Body of pancreas (tissue), 4 donors: ENCODE measurements at regions not wholly inside any gene's neighbourhood (a gene's known extent, or its start where the extent isn't known, plus 50 kb on each side); places are given as distances from the start of the nearest gene placed in this dataset.
A peak's percentile ranks its signal among the peaks of the same experiment; 100 is the strongest.
"Not testable (repeated sequence)": the region's sequence is repeated elsewhere in the genome, so short reads cannot be mapped to it uniquely, and the experiment has no call there.

Source experiments
- ATAC-seq: fragments of 150-250 bp; one replicate; pipeline ENCODE4 v1.9.1; 2016
- DNase-seq, 4 donors: peaks; one replicate each; pipeline ENCODE4 v3.0.0-alpha.2; 2019
- H3K27ac ChIP-seq, 4 donors: fragments of 200-600 bp; sonication (generic); 1 replicate in 3 of 4; 2 replicates in 1 of 4; pipeline versions ENCODE4 v1.5.1 to v1.6.1; 2016 to 2019; ENCODE audit warnings: mild to moderate bottlenecking in 1 of 4, mixed read lengths in 1 of 4, moderate library complexity in 1 of 4
- H3K27me3 ChIP-seq, 2 donors: fragments of 200-600 bp; sonication (generic); one replicate each; pipeline ENCODE4 v1.6.0; 2016; ENCODE audit warnings: mild to moderate bottlenecking in 1 of 2
- H3K36me3 ChIP-seq, 2 donors: fragments of 200-600 bp; sonication (generic); replicated peaks in 1 of 2; 2 replicates each; pipeline ENCODE4 v1.5.1; 2016; ENCODE audit warnings: low read depth in 2 of 2; ENCODE audit not compliant: insufficient read depth in 1 of 2
- H3K4me1 ChIP-seq: fragments of 200-600 bp; sonication (generic); one replicate; pipeline ENCODE4 v1.6.0; 2016
- H3K4me3 ChIP-seq, 2 donors: fragments of 200-600 bp; sonication (generic); 1 replicate in 1 of 2; 2 replicates in 1 of 2; pipeline ENCODE4 v1.5.1; 2016 to 2019
- H3K9me3 ChIP-seq, 3 donors: fragments of 200-600 bp; sonication (generic); 1 replicate in 2 of 3; 2 replicates in 1 of 3; pipeline ENCODE4 v1.5.1; 2016
- CTCF ChIP-seq, 7 experiments: fragments of 450-650 bp in 4 of 7; fragments of 200-600 bp in 3 of 7; sonication (generic) in 3 of 7; IDR thresholded peaks; one replicate each; pipeline ENCODE4 v1.5.1; 2016 to 2019; ENCODE audit warnings: antibody characterized with exemption in 7 of 7
- POLR2A ChIP-seq, 3 donors: fragments of 450-650 bp; IDR thresholded peaks; one replicate each; pipeline ENCODE4 v1.6.1; 2016; ENCODE audit warnings: antibody characterized with exemption in 3 of 3, mild to moderate bottlenecking in 2 of 3
- WGBS, 2 donors: methylation state at CpG; one replicate each; pipeline ENCODE4 v1.1.5; 2017; 5-methylcytosine and 5-hydroxymethylcytosine counted together
- intact Hi-C: fragments of 100-400 bp; cut with DNase I; formaldehyde crosslinking; loops from one replicate; pipeline ENCODE4 v1.15.1; 2023

DNA sequence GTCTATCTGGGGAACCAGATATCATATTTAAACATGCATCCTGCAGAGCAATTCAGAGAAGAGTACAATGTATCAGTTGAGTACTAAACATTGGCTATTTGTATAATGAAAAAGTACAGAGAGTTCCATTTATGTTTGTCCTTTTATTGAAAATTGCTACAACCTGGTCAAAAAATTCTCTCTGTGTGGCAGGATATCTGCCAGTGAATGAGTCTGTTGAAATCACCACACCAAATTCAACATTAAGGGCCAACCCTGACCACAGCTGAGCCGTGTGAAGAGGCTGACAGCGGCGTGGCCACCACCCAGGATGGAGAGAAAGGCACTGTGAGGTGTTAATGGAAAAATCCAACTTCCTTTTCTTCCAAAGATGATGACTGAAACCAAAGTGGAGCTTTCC, 422.7 kb upstream of the PIK3R1 start:
- H3K27me3 ChIP-seq, result no peaks in the 10 kb centered on the region
- TF ChIP-seq POLR2A (IDR thresholded peaks at IDR 0.05) (no peak), CTCF (IDR thresholded peaks at IDR 0.05) (no peak)
- peak in 1 of 4 donors; percentile 24 for DNase-seq
- H3K4me3 ChIP-seq, result no peak overlapping the region
- no peak for ATAC-seq
- no peaks in the 10 kb centered on the region for H3K4me1 ChIP-seq
- H3K36me3 ChIP-seq, result no peaks in the 10 kb centered on the region
- intact Hi-C loops, result no loop called here
- 74 to 81% methylated on average over 3 of the region's 3 CpGs for WGBS, 2 donors
- H3K27ac ChIP-seq, result no peak overlapping the region
- H3K9me3 ChIP-seq, result no peaks in the 10 kb centered on the region

- no peak for ATAC-seq
- Histone ChIP-seq H3K27ac (no peak overlapping the region), H3K36me3 (no peaks in the 10 kb centered on the region), H3K4me3 (no peak overlapping the region), H3K9me3 (no peaks in the 10 kb centered on the region), H3K4me1 (no peaks in the 10 kb centered on the region), H3K27me3 (no peaks in the 10 kb centered on the region)
- no peak for TF ChIP-seq CTCF (IDR thresholded peaks at IDR 0.05)
- no peak for TF ChIP-seq POLR2A (IDR thresholded peaks at IDR 0.05)
- intact Hi-C loops, result no loop called here
- DNase-seq, result no peak
- WGBS, 2 donors, result 78 to 86% methylated on average over 4 of the region's 4 CpGs
Observed at GRCh38 chr5:67790390-67790789, 425.2 kb upstream of the PIK3R1 start.

DNA sequence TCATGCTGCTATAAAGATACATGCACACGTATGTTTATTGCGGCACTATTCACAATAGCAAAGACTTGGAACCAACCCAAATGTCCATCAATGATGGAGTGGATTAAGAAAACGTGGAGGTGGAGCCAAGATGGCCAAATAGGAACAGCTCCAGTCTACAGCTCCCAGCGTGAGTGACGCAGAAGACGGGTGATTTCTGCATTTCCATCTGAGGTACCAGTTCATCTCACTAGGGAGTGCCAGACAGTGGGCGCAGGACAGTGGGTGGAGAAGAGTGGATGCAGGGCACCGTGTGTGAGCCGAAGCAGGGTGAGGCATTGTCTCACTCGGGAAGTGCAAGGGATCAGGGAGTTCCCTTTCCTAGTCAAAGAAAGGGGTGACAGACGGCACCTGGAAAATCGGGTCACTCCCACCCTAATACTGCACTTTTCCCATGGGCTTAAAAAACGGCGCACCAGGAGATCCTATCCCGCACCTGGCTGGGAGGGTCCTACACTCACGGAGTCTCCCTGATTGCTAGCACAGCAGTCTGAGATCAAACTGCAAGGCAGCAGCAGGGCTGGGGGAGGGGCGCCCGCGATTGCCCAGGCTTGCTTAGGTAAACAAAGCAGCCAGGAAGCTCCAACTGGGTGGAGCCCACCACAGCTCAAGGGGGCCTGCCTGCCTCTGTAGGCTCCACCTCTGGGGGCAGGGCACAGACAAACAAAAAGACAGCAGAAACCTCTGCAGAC, 435.5 kb upstream of the PIK3R1 start:
- H3K36me3 ChIP-seq, H3K9me3 ChIP-seq, H3K27ac ChIP-seq, DNase-seq, intact Hi-C loops, ATAC-seq, H3K27me3 ChIP-seq, H3K4me1 ChIP-seq, H3K4me3 ChIP-seq: not testable (repeated sequence)
- WGBS, 2 donors, result 74 to 76% methylated on average over 16 to 19 of the region's 19 CpGs

DNA sequence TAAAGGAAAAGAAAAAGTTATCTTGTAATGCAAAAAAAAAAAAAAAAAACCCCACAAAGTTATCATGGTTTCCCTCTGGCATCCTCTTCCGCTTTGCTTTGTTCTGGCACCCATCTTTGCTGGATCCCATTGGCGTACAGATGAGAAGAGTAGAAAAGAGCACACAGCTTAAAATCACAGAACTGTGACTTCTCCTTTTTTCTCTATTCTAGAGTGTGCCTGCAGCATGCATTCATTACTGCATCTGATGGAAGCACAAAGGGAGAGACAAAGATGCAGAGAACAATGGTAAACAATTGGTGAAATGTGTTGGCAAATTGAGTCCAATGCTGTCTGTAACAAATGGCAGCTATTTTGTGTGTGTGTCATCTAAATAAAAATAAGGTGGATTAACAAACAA, 440.8 kb upstream of the PIK3R1 start:
- H3K4me3 ChIP-seq, result no peak overlapping the region
- ATAC-seq (no peak), DNase-seq (no peak)
- peaks cover 28% of the 10 kb centered on the region for H3K4me1 ChIP-seq
- intact Hi-C loops, result no loop called here
- no peaks in the 10 kb centered on the region for H3K27me3 ChIP-seq
- no peak for TF ChIP-seq CTCF (IDR thresholded peaks at IDR 0.05)
- TF ChIP-seq POLR2A (IDR thresholded peaks at IDR 0.05), result no peak
- peak overlapping the region in 3 of 4 donors; percentile 49 to 71 (median 65) for H3K27ac ChIP-seq
- H3K36me3 ChIP-seq, result no peaks in the 10 kb centered on the region
- H3K9me3 ChIP-seq, result no peaks in the 10 kb centered on the region
- WGBS, 2 donors, result 81 to 82% methylated on average over 2 of the region's 2 CpGs

DNA sequence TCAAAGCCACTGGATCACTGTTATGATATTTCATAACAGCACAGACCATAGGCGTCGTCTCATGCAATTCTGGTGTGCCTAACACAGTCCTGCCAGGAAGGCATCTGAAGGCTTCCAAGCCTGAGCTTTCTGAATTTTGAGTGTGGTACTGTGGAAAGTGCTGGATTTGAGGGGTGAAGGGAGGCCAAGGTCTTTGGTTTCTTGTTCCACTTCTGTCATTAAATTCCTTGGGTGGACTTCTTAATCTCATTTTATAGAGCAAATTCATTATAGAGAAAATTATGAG, 441.3 kb upstream of the PIK3R1 start:
- ATAC-seq, result peak; percentile 11

More for the DNA sequence above, 441.3 kb upstream of the PIK3R1 start:
- 38 to 49% methylated on average over 2 of the region's 2 CpGs for WGBS, 2 donors
- intact Hi-C loops, result no loop called here
- H3K4me1 ChIP-seq, result peaks cover 32% of the 10 kb centered on the region
- no peaks in the 10 kb centered on the region for H3K9me3 ChIP-seq
- peak overlapping the region in 3 of 4 donors; percentile 49 to 71 (median 65) for H3K27ac ChIP-seq
- no peak overlapping the region for H3K4me3 ChIP-seq
- no peaks in the 10 kb centered on the region for H3K27me3 ChIP-seq
- DNase-seq, result no peak
- no peaks in the 10 kb centered on the region for H3K36me3 ChIP-seq
- no peak for TF ChIP-seq POLR2A (IDR thresholded peaks at IDR 0.05)
- TF ChIP-seq CTCF (IDR thresholded peaks at IDR 0.05), result no peak
